K562 (cell line): ENCODE measurements at regions not wholly inside any gene's neighbourhood (a gene's known extent, or its start where the extent isn't known, plus 50 kb on each side); places are given as distances from the start of the nearest gene placed in this dataset.

ENCODE experiments used
- ATAC-seq: fragments of 200-7000 bp; cut with Tn5 transposase; 3 replicates; pipeline ENCODE4 v1.9.1; 2020; ENCODE audit warnings: moderate library complexity
- BruUV-seq: library from RNA; stranded (reverse); fragments of 400-500 nt; replicated peaks from 2 replicates; lab custom pipeline; 2021; lab: Mats Ljungman, UMichigan
- CTCF ChIA-PET: fragments of 300-600 bp; formaldehyde crosslinking; extraction: SDS; loops from one replicate; lab custom pipeline; 2021; ENCODE audit warnings: low intra/inter-chr PET ratio; lab: Yijun Ruan, JAX
- POLR2A ChIA-PET: fragments of 300-600, 350-650 bp; sonication (Branson Sonifier 250); formaldehyde crosslinking; extraction: SDS; loops from one replicate; lab custom pipeline; 2021; ENCODE audit warnings: antibody characterized with exemption, inconsistent platforms; lab: Yijun Ruan, JAX
- DNase-seq, 4 experiments: peaks; one replicate each; pipeline versions ENCODE4 v3.0.0 to v3.0.0-alpha.2; 2011 to 2018; ENCODE audit warnings: low spot score in 3 of 4, mixed read lengths in 3 of 4; ENCODE audit errors: extremely low read depth in 1 of 4
- FAIRE-seq: peaks from 2 replicates; lab custom pipeline; 2011; peaks lifted over from hg19 to GRCh38; lab: Jason Lieb, UNC
- H2AFZ ChIP-seq: 2 replicates; pipeline ENCODE4 v1.6.0; 2011; ENCODE audit warnings: low read depth, low read length, control low read depth, inconsistent platforms
- H3K27ac ChIP-seq: fragments of 200-600 bp; 3 replicates; pipeline ENCODE4 v1.8.0; 2011; ENCODE audit warnings: low read depth, mild to moderate bottlenecking, control low read depth, inconsistent platforms, low read length, moderate library complexity, mixed read lengths; ENCODE audit errors: extremely low read depth
- H3K27me3 ChIP-seq, 2 experiments: fragments of 300-600 bp in 1 of 2; 2 replicates in 1 of 2; 3 replicates in 1 of 2; pipeline versions ENCODE4 v1.6.0 to v1.8.0; 2011; ENCODE audit warnings: inconsistent platforms in 2 of 2, low read length in 2 of 2, mild to moderate bottlenecking in 1 of 2, mixed read lengths in 1 of 2, moderate library complexity in 1 of 2; ENCODE audit not compliant: control insufficient read depth in 2 of 2, insufficient read depth in 2 of 2
- H3K36me3 ChIP-seq: fragments of 300-600 bp; 3 replicates; pipeline ENCODE4 v1.8.0; 2011; ENCODE audit warnings: mild to moderate bottlenecking, low read length, inconsistent platforms; ENCODE audit not compliant: control insufficient read depth, insufficient read depth
- H3K4me1 ChIP-seq, 2 experiments: fragments of 200-600 bp in 1 of 2; replicated peaks in 1 of 2; 2 replicates in 1 of 2; 3 replicates in 1 of 2; pipeline versions ENCODE4 v1.5.1 to v1.8.0; 2011; ENCODE audit warnings: inconsistent platforms in 2 of 2, low read length in 2 of 2, mild to moderate bottlenecking in 1 of 2, mixed read lengths in 1 of 2, moderate library complexity in 1 of 2; ENCODE audit not compliant: control insufficient read depth in 2 of 2, insufficient read depth in 2 of 2
- H3K4me2 ChIP-seq: 2 replicates; pipeline ENCODE4 v1.6.1; 2011; ENCODE audit warnings: low read length, control low read depth, inconsistent platforms, mixed read lengths; ENCODE audit not compliant: insufficient read depth
- H3K4me3 ChIP-seq: fragments of 200-600 bp; sonication (generic), shearing (Covaris generic); 2 replicates; pipeline ENCODE4 v1.5.1; 2016; ENCODE audit warnings: control low read depth, inconsistent platforms
- H3K79me2 ChIP-seq: fragments of 200-600 bp; 3 replicates; pipeline ENCODE4 v1.8.0; 2011; ENCODE audit warnings: low read length, inconsistent platforms; ENCODE audit not compliant: control insufficient read depth, insufficient read depth
- H3K9ac ChIP-seq, 2 experiments: 2 replicates each; pipeline versions ENCODE4 v1.6.0 to v1.6.1; 2011; ENCODE audit warnings: low read depth in 2 of 2, low read length in 2 of 2, control low read depth in 1 of 2, inconsistent platforms in 1 of 2, mild to moderate bottlenecking in 1 of 2, mixed read lengths in 1 of 2; ENCODE audit not compliant: insufficient read depth in 1 of 2
- H3K9me1 ChIP-seq: one replicate; pipeline ENCODE4 v1.6.0; 2011; ENCODE audit warnings: inconsistent platforms, mild to moderate bottlenecking, low read length, moderate library complexity; ENCODE audit not compliant: control insufficient read depth, insufficient read depth
- H3K9me3 ChIP-seq: replicated peaks from 2 replicates; pipeline ENCODE4 v1.5.1; 2011; ENCODE audit warnings: low read depth, low read length, inconsistent platforms; ENCODE audit not compliant: control insufficient read depth, insufficient read depth
- H4K20me1 ChIP-seq: replicated peaks from 2 replicates; pipeline ENCODE4 v1.6.1; 2011; ENCODE audit warnings: low read length, inconsistent platforms, mixed read lengths; ENCODE audit not compliant: control insufficient read depth, insufficient read depth
- AFF4 ChIP-seq: sonication (generic); formaldehyde crosslinking; IDR thresholded peaks from 2 replicates; pipeline ENCODE4 v1.8.0; 2023; ENCODE audit warnings: mild to moderate bottlenecking, missing genetic modification reagents
- ATF4 ChIP-seq: fragments of 450-650 bp; formaldehyde crosslinking; IDR thresholded peaks from 2 replicates; pipeline ENCODE4 v1.4.0; 2022; ENCODE audit warnings: mild to moderate bottlenecking, moderate library complexity
- CBX5 ChIP-seq: IDR thresholded peaks from 2 replicates; pipeline ENCODE4 v1.6.1; 2014; ENCODE audit warnings: low read depth, borderline replicate concordance
- FOXA3 ChIP-seq, 2 experiments: fragments of 450-650 bp in 1 of 2; sonication (generic) in 1 of 2; formaldehyde crosslinking; IDR thresholded peaks in 1 of 2; conservative IDR thresholded peaks in 1 of 2; 2 replicates each; pipeline versions ENCODE4 v1.4.0 to v1.8.0; 2020 to 2022; ENCODE audit warnings: mild to moderate bottlenecking in 2 of 2, missing genetic modification reagents in 1 of 2
- HDGF ChIP-seq: fragments of 450-650 bp; IDR thresholded peaks from 2 replicates; pipeline ENCODE4 v1.6.1; 2016
- HSF4 ChIP-seq: fragments of 250-450 bp; sonication (Bioruptor Pico); IDR thresholded peaks from 2 replicates; pipeline ENCODE4 v2.1.2; 2022; ENCODE audit warnings: mild to moderate bottlenecking, moderate library complexity, borderline replicate concordance
- IRF9 ChIP-seq: fragments of 450-650 bp; IDR thresholded peaks from 2 replicates; pipeline ENCODE4 v1.6.1; 2016; ENCODE audit warnings: missing biosample characterization, missing genetic modification characterization
- KDM1A ChIP-seq, 2 experiments: fragments of 450-650 bp; IDR thresholded peaks; 2 replicates each; pipeline ENCODE4 v1.6.1; 2016; ENCODE audit warnings: mild to moderate bottlenecking in 2 of 2
- KDM2B ChIP-seq: fragments of 250-450 bp; sonication (Bioruptor Pico); IDR thresholded peaks from 2 replicates; pipeline ENCODE4 v1.8.0; 2021; ENCODE audit warnings: mild to moderate bottlenecking, moderate library complexity
- KLF10 ChIP-seq: fragments of 250-450 bp; sonication (Bioruptor Pico); IDR thresholded peaks from 2 replicates; pipeline ENCODE4 v1.6.1; 2021; ENCODE audit warnings: matching md5 sums
- MCM7 ChIP-seq, 2 experiments: fragments of 450-650 bp; IDR thresholded peaks; 2 replicates each; pipeline ENCODE4 v1.6.1; 2016 to 2018
- MNT ChIP-seq, 2 experiments: fragments of 450-650 bp; conservative IDR thresholded peaks; 2 replicates each; pipeline ENCODE4 v1.6.1; 2017; ENCODE audit warnings: mild to moderate bottlenecking in 2 of 2, moderate library complexity in 2 of 2
- NUFIP1 ChIP-seq: fragments of 450-650 bp; IDR thresholded peaks from 2 replicates; pipeline ENCODE4 v1.6.1; 2018; ENCODE audit not compliant: partially characterized antibody
- SIN3B ChIP-seq: fragments of 450-650 bp; IDR thresholded peaks from 2 replicates; pipeline ENCODE4 v1.6.1; 2017; ENCODE audit warnings: low read depth, mild to moderate bottlenecking, moderate library complexity
- TBL1XR1 ChIP-seq, 2 experiments: IDR thresholded peaks; 2 replicates each; pipeline ENCODE4 v1.6.1; 2012; ENCODE audit warnings: improper control_type of control experiment in 2 of 2, low read length in 2 of 2, mild to moderate bottlenecking in 1 of 2
- ZNF263 ChIP-seq: sonication (generic); formaldehyde crosslinking; IDR thresholded peaks from 2 replicates; pipeline ENCODE4 v1.8.0; 2022; ENCODE audit warnings: mild to moderate bottlenecking, missing genetic modification reagents, borderline replicate concordance
- ZNF274 ChIP-seq: IDR thresholded peaks from 2 replicates; pipeline ENCODE4 v1.6.1; 2011; ENCODE audit warnings: low read depth, mild to moderate bottlenecking, low read length, moderate library complexity, borderline replicate concordance
- WGBS: fragments of 100-300 bp; shearing (Covaris generic); methylation state at CpG from one replicate; pipeline ENCODE4 v1.1.6; 2016; ENCODE audit warnings: low coverage, mixed read lengths; ENCODE audit not compliant: insufficient coverage; ENCODE audit errors: missing lambda C conversion rate; 5-methylcytosine and 5-hydroxymethylcytosine counted together
- in situ Hi-C: fragments of 300-500 bp; cut with MboI; formaldehyde crosslinking; loops from 4 replicates; pipeline ENCODE4 v1.15.0; 2018; ENCODE audit warnings: inconsistent platforms, mixed read lengths
- intact Hi-C: fragments of 100-400 bp; cut with micrococcal nuclease; formaldehyde crosslinking; loops from 2 replicates; pipeline ENCODE4 v1.14.2; 2022

GRCh38 chr16:73506568-73507056 is 458.7 kb upstream of the ZFHX3 start:
- in situ Hi-C loops: no loop called here
- Histone ChIP-seq H3K9me3 (no peaks in the 10 kb centered on the region), H3K4me3 (no peak overlapping the region), H3K27ac (no peak overlapping the region), H3K79me2 (no peaks in the 10 kb centered on the region), H3K9me1 (no peaks in the 10 kb centered on the region), H3K4me1 (no peaks in the 10 kb centered on the region; a peak in 1 of 5 replicates), H4K20me1 (no peaks in the 10 kb centered on the region), H2AFZ (no peak overlapping the region)
- WGBS: 2% methylated on average over 13 of the region's 13 CpGs
- intact Hi-C loops: no loop called here
- ATAC-seq: no peak
- no TSS peak for BruUV-seq
- DNase-seq: no peak
- ChIA-PET CTCF (no interaction called here), POLR2A (no interaction called here)
- FAIRE-seq: no peak
- TF ChIP-seq AFF4: no peak
- no peak for TF ChIP-seq FOXA3 (CRISPR knock-in tag; conservative IDR thresholded peaks at IDR 0.05 in 1 of 2, IDR thresholded peaks at IDR 0.05 in 1 of 2)
- no peak for TF ChIP-seq ZNF263 (CRISPR knock-in tag)
- no peak for TF ChIP-seq HSF4 (CRISPR knock-in tag)
- no peak for TF ChIP-seq ATF4 (CRISPR knock-in tag)
- TF ChIP-seq KLF10 (CRISPR knock-in tag): no peak
- TF ChIP-seq CBX5: no peak
- TF ChIP-seq MNT (conservative IDR thresholded peaks at IDR 0.05): no peak
- TF ChIP-seq IRF9 (tag): no peak
- no peak for TF ChIP-seq TBL1XR1 (IDR thresholded peaks at IDR 0.05; ENCODE audit: low read length in 2 of 2)
- no peak for TF ChIP-seq KDM2B
- no peak for TF ChIP-seq HDGF
- TF ChIP-seq NUFIP1: no peak
- TF ChIP-seq MCM7 (IDR thresholded peaks at IDR 0.05): no peak
- no peak for TF ChIP-seq ZNF274
- TF ChIP-seq SIN3B: no peak
- TF ChIP-seq KDM1A (IDR thresholded peaks at IDR 0.05): no peak
- TF ChIP-seq, all 486 proteins: peak for 0
- H3K9ac ChIP-seq: no peak overlapping the region
- peaks cover 0 to 21% of the 10 kb centered on the region in 2 experiments; a peak in 1 of 5 replicates for H3K27me3 ChIP-seq
- H3K36me3 ChIP-seq: no peaks in the 10 kb centered on the region
- no peak overlapping the region for H3K4me2 ChIP-seq
